Epithelial cell of proximal tubule (primary cell): ENCODE measurements at regions not wholly inside any gene's neighbourhood (a gene's known extent, or its start where the extent isn't known, plus 50 kb on each side); places are given as distances from the start of the nearest gene placed in this dataset.

Experiments used
- DNase-seq: peaks from one replicate; pipeline ENCODE4 v3.0.0-alpha.2; 2011; ENCODE audit warnings: low read depth
- H3K4me3 ChIP-seq: 2 replicates; pipeline ENCODE4 v1.5.1; 2011; ENCODE audit warnings: low read depth, mild to moderate bottlenecking, low read length
- TF ChIP-seq, protein P1 (sequence below): conservative IDR thresholded peaks from 2 replicates; pipeline ENCODE4 v1.5.1; 2012; ENCODE audit warnings: low read depth, mild to moderate bottlenecking, low read length

DNA sequence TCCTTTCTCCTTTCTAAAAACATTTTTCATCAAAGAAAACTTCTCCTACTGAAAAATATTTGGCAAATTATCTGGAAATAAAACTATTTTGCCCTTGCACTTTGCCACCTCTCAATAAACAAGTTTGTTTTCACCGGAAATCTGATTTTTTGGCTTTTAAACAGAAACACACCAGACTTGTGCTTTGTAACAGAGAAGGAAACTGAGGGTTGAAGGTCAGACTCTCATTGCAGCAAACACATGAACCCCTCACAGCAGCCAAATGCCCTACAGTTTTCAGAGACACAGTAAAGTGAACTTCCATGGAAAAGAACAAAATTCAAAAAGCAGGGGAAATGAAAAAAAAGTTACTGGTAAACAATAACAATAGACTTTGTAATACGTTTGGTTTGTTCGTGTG lies 95.6 kb upstream of the WDR17 start:
- TF ChIP-seq, protein P1, sequence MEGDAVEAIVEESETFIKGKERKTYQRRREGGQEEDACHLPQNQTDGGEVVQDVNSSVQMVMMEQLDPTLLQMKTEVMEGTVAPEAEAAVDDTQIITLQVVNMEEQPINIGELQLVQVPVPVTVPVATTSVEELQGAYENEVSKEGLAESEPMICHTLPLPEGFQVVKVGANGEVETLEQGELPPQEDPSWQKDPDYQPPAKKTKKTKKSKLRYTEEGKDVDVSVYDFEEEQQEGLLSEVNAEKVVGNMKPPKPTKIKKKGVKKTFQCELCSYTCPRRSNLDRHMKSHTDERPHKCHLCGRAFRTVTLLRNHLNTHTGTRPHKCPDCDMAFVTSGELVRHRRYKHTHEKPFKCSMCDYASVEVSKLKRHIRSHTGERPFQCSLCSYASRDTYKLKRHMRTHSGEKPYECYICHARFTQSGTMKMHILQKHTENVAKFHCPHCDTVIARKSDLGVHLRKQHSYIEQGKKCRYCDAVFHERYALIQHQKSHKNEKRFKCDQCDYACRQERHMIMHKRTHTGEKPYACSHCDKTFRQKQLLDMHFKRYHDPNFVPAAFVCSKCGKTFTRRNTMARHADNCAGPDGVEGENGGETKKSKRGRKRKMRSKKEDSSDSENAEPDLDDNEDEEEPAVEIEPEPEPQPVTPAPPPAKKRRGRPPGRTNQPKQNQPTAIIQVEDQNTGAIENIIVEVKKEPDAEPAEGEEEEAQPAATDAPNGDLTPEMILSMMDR = no peak
- no peak for DNase-seq
- H3K4me3 ChIP-seq = no peak overlapping the region

DNA sequence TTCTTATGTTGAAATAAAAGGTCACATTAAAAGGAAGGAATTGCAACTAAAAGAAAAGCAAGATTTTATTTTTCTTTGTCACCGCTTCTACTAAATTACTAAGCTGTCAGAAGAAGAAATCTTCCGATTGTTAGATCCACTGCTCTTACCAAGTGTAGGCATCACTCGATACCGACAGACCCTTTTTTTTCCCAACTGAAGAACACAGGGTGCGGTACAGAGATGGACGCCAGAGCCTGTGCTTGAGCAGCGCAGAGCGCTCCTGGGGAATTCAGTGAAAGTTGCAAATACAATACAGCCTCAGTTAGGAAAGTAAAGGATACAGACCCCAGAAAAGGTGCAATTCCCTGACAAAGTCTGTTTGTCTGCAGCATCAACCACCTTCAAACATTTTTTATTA lies 94.9 kb upstream of the WDR17 start:
- no peak for DNase-seq
- no peak overlapping the region for H3K4me3 ChIP-seq
- TF ChIP-seq, protein P1 = no peak

DNA sequence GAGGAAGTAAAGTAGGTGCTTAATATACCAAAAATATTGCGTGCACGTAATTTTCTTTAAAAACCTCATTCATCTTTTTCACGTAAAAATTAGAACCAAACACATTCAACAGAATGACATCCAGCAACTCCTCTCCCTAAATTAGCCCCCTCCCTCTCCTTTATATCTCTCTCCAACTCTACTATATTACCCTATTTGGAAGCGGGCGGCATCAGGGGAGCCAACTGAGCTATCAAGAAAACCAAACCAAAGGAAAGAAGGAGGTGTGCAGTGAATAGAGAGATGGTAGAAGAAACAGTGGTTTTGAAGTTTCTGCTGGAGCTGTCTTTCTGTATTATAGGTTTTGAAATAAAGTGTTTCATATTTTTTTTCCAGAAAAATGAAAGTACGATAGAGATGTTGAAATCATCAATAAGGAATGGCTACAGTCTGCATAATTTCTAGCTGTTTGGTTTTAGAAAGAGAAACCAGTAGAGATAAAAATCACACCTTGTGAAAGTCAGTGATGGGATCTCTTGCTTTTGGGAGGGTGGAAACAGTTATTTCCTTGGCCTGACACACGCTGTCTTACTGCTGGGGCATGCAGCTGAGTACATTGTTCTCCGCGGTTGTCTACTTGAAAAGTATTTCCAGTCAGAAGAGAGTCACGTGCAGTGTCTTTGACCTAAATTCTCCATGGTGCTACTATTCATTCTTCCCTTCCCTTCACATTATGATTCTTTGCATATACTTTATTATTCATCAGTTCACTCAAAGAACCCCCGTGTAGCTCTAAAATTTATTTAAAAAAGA lies 94.1 kb upstream of the WDR17 start:
- DNase-seq = no peak

DNA sequence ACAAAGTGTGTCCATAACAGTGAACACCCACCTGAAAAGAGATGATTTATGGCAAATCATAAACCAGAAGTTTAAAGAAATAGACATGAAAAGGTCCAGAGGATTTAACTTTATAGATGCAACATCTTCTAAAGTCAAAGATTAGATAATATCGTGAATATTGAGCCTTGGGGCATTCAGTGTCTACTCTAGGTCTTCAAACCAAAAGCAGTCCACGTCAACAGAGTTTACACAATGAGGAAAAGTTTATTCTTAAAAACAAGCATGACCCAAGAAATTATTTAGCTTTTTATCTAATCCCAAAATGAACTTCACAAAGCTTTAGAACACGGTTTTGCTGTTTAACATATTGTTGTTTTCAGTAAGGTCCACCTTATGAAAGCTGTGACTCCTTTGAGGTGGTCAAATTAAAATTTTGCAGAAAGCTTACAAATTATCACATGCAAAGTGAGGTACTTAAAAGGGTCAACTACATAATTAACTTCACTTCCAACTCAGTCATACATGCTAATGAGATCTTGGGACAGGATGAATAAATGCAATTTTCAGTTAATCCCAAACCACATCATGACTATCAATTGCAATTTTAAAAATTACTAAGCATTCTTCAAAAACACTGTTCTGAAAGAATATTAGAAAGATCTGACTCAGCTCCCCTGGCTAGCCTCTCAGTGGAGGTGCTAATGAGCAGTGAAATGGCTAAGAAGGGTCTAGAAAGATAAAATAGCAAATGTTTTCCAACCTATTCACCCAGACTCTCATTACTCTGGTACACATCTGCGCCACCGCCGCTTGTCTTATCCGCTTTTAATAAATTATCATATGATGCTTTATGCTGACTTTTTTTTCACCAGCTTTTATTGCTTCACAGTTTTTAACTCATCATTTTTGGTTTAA lies 92.4 kb upstream of the WDR17 start:
- TF ChIP-seq, protein P1 = no peak
- DNase-seq = no peak

More for the DNA sequence above, 94.1 kb upstream of the WDR17 start:
- H3K4me3 ChIP-seq = no peak overlapping the region
- TF ChIP-seq, protein P1 = no peak

DNA sequence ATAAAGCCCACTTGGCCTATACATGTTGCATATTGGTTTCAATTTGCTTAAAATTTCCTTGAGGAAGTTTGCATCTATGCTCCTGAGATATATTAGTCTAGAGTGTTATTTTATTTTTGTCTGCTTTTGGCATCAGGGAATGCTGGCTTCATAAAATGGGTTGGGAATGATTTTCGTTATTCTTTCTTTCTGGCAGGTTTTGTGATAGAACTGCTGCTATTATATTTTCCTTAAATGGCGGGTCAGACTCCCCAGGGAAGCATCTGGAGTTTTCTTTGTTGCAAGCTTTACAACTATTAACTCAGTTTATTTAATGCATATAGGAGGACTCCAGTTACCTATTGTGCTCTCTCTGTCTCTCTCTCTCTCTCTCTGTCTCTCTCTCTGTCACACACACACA lies 82.0 kb upstream of the WDR17 start:
- no peak overlapping the region for H3K4me3 ChIP-seq
- TF ChIP-seq, protein P1 = no peak
- no peak for DNase-seq

More for the DNA sequence above, 92.4 kb upstream of the WDR17 start:
- no peak overlapping the region for H3K4me3 ChIP-seq

DNA sequence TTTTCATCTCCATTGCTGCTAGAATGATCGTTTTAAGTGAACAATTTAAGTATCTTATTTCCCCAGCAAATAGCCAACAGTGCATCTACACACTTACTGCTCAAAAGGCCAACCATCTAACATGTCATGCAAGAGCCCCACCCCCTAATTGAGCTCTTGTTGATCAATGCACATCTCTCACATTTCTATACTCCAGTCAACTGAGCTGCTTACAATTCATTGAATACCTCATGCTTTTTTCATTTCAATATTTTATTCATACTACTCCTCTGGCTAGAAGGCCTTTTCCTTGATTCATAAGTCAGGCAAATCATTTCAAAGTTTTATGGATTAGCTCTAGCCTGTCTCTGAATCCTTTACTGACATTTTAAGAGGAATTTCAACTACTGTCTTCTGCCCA lies 79.0 kb upstream of the WDR17 start:
- H3K4me3 ChIP-seq = no peak overlapping the region
- no peak for DNase-seq
- TF ChIP-seq, protein P1 = no peak
